ENCODE measurements at regions not wholly inside any gene's neighbourhood (a gene's known extent, or its start where the extent isn't known, plus 50 kb on each side); places are given as distances from the start of the nearest gene placed in this dataset.

- Histone ChIP-seq H3K27ac (no peak overlapping the region), H3K27me3 (ENCODE audit: insufficient read depth in 3 of 3, low read length in 2 of 3) (no peaks in the 10 kb centered on the region), H3K4me3 (no peak overlapping the region), H3K36me3 (ENCODE audit: insufficient read depth in 1 of 2, low read depth in 1 of 2) (no peaks in the 10 kb centered on the region), H3K9me3 (peaks cover 3% of the 10 kb centered on the region), H3K4me1 (no peaks in the 10 kb centered on the region)
- TF ChIP-seq, protein P1, sequence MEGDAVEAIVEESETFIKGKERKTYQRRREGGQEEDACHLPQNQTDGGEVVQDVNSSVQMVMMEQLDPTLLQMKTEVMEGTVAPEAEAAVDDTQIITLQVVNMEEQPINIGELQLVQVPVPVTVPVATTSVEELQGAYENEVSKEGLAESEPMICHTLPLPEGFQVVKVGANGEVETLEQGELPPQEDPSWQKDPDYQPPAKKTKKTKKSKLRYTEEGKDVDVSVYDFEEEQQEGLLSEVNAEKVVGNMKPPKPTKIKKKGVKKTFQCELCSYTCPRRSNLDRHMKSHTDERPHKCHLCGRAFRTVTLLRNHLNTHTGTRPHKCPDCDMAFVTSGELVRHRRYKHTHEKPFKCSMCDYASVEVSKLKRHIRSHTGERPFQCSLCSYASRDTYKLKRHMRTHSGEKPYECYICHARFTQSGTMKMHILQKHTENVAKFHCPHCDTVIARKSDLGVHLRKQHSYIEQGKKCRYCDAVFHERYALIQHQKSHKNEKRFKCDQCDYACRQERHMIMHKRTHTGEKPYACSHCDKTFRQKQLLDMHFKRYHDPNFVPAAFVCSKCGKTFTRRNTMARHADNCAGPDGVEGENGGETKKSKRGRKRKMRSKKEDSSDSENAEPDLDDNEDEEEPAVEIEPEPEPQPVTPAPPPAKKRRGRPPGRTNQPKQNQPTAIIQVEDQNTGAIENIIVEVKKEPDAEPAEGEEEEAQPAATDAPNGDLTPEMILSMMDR (IDR thresholded peaks at IDR 0.05): no peak
- WGBS, 3 donors: 92 to 95% (median 93%) methylated on average over 3 of the region's 3 CpGs
- DNase-seq: no peak
- ATAC-seq: no peak
- intact Hi-C loops (cut with DNase I): no loop called here
These were observed 393.3 kb downstream of the KIF16B start for GRCh38 chr20:16179919-16180318.

DNA sequence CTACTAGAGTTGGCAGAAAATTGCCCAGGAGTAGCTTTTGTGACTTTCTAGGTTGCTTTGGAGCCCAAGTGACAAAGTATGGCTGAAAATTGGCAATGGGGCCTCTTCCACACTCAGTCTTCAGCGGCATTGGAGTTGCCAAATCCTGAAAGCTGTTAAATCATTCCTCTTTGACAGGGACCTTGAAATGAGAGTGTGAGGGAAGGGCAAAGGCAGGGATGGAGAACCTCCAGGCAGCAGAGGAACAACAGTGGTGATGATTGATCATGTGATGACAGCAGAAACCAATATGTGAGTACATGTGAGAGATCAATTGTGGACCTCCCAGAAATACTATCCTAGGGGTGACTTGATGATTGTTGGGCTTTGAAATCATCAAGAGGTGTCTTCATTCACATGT, 393.9 kb downstream of the KIF16B start:
- H3K4me3 ChIP-seq: no peak overlapping the region
- no peak for DNase-seq
- H3K4me1 ChIP-seq: no peaks in the 10 kb centered on the region
- 34 to 44% (median 41%) methylated on average over 1 of the region's 1 CpG for WGBS, 3 donors
- intact Hi-C loops (cut with DNase I): no loop called here
- no peaks in the 10 kb centered on the region for H3K36me3 ChIP-seq (ENCODE audit: insufficient read depth in 1 of 2, low read depth in 1 of 2)
- H3K27me3 ChIP-seq (ENCODE audit: insufficient read depth in 3 of 3, low read length in 2 of 3): no peaks in the 10 kb centered on the region
- TF ChIP-seq, protein P1 (IDR thresholded peaks at IDR 0.05): no peak
- no peak for ATAC-seq
- no peak overlapping the region for H3K27ac ChIP-seq
- H3K9me3 ChIP-seq: peaks cover 3% of the 10 kb centered on the region

DNA sequence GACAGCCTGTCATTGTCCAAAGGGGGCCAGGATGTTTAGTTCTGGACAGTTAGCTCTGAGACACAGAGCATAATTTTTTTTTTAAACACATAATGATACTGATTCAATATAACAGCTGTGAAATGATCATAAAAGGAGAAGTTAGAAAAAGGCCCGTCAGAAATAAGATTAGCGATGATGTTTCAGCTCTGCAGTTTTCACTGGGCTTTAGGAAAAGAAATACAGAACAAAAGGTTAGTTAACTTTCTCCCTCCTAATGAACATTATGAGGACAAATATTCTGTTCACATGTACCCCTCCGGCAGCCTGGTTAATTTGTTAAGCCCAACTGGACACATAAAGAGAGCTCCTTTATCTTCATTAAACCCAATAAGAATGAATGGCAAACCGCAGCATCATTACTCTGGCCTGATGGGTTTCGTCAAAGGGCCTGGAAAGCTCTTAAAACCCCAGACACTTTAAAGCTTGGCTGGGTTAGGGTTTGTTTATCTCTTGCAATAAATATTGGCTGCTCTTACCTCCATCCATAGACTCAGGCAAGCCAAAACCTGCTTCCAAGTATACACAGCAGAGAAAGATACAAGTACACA, 394.6 kb downstream of the KIF16B start:
- WGBS, 3 donors: 63 to 68% (median 65%) methylated on average over 5 of the region's 5 CpGs

DNA sequence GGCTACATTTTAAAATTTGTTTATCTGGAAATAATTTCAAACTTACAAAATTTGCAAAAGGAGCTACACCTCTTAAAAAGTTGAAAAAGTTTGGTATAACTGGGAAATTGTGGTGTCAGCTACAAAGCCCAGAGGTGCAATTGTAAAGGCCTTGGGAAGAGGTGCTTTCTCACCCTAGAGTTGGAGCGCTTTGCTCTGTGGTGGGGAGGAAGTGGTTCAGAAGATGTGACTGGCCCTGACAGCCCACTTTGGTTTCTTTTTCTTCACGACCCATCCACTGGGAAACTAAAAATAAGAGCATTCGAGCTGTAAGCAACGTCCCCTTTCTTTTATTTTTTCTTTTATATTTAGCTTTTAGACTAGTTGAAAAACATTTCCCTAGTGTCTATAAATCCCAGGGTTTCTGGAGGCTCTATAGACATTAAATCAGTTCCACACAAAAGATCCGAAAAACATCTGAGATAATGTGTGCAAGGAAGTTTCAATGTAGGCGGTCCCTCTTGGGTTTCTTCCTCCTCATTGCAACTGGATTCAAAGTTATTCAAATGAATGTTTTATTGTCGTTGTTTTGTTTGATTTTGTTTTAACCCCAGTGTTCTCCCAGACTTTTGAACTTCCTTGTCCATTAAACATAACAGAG, 397.8 kb downstream of the KIF16B start:
- Histone ChIP-seq H3K9me3 (peaks cover 3% of the 10 kb centered on the region), H3K4me3 (no peak overlapping the region), H3K27ac (no peak overlapping the region), H3K27me3 (ENCODE audit: insufficient read depth in 3 of 3, low read length in 2 of 3) (no peaks in the 10 kb centered on the region), H3K36me3 (ENCODE audit: insufficient read depth in 1 of 2, low read depth in 1 of 2) (no peaks in the 10 kb centered on the region), H3K4me1 (no peaks in the 10 kb centered on the region)
- TF ChIP-seq, protein P1 (IDR thresholded peaks at IDR 0.05): no peak
- ATAC-seq (no peak), DNase-seq (no peak)
- intact Hi-C loops (cut with DNase I): no loop called here
- WGBS, 3 donors: 69 to 74% (median 74%) methylated on average over 7 of the region's 7 CpGs

More for the DNA sequence above, 394.6 kb downstream of the KIF16B start:
- Histone ChIP-seq H3K27me3 (ENCODE audit: insufficient read depth in 3 of 3, low read length in 2 of 3) (no peaks in the 10 kb centered on the region), H3K9me3 (peaks cover 3% of the 10 kb centered on the region), H3K27ac (no peak overlapping the region), H3K4me3 (no peak overlapping the region), H3K36me3 (ENCODE audit: insufficient read depth in 1 of 2, low read depth in 1 of 2) (no peaks in the 10 kb centered on the region), H3K4me1 (no peaks in the 10 kb centered on the region)
- DNase-seq (no peak), ATAC-seq (no peak)
- intact Hi-C loops (cut with DNase I): no loop called here
- TF ChIP-seq, protein P1 (IDR thresholded peaks at IDR 0.05): no peak

DNA sequence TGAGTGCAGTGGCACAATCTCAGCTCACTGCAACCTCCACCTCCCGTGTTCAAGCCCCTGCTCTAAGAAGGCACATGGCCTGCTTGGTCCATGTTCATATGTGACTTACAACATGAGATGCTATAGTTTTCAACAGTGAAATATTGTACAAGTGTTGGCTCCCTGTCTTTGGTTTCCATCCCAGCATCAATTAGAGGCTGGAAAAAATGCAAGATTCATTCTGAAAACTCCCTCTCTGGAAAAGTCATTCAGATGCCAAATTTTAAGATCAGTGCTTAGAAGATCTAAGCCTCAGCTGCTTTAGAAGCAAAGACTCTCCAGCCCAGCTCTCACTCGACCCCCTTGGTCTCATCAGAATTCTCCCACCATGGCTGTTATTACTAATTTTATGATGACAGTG, 398.9 kb downstream of the KIF16B start:
- H3K27me3 ChIP-seq (ENCODE audit: insufficient read depth in 3 of 3, low read length in 2 of 3): no peaks in the 10 kb centered on the region
- H3K9me3 ChIP-seq: no peaks in the 10 kb centered on the region
- 45 to 59% (median 51%) methylated on average over 2 of the region's 2 CpGs for WGBS, 3 donors
- H3K27ac ChIP-seq: no peak overlapping the region
- intact Hi-C loops (cut with DNase I): no loop called here
- no peak for DNase-seq
- no peaks in the 10 kb centered on the region for H3K4me1 ChIP-seq
- no peaks in the 10 kb centered on the region for H3K36me3 ChIP-seq (ENCODE audit: insufficient read depth in 1 of 2, low read depth in 1 of 2)
- TF ChIP-seq, protein P1 (IDR thresholded peaks at IDR 0.05): no peak
- no peak for ATAC-seq
- H3K4me3 ChIP-seq: no peak overlapping the region

Data from psoas muscle (tissue), 7 donors.